GM23338 (cell line): ENCODE measurements at regions not wholly inside any gene's neighbourhood (a gene's known extent, or its start where the extent isn't known, plus 50 kb on each side); places are given as distances from the start of the nearest gene placed in this dataset.
"Not testable (repeated sequence)": the region's sequence is repeated elsewhere in the genome, so short reads cannot be mapped to it uniquely, and the experiment has no call there.

Source experiments
- ATAC-seq: fragments of 200-7000 bp; cut with Tn5 transposase; 3 replicates; pipeline ENCODE4 v1.9.1; 2020
- DNase-seq: peaks from one replicate; pipeline ENCODE4 v3.0.0-alpha.2; 2015; ENCODE audit warnings: low spot score
- H2AFZ ChIP-seq: fragments of 200-600 bp; sonication (generic); 2 replicates; pipeline ENCODE4 v1.8.0; 2016; ENCODE audit warnings: antibody characterized with exemption, mild to moderate bottlenecking, moderate library complexity
- H3F3A ChIP-seq: fragments of 200-600 bp; sonication (generic); replicated peaks from 2 replicates; pipeline ENCODE4 v1.8.0; 2017; ENCODE audit warnings: antibody characterized with exemption, mixed run types, low read depth
- H3K27ac ChIP-seq: fragments of 200-600 bp; sonication (generic); 2 replicates; pipeline ENCODE4 v1.6.1; 2016; ENCODE audit warnings: low read depth
- H3K27me3 ChIP-seq: fragments of 200-600 bp; sonication (generic); 2 replicates; pipeline ENCODE4 v1.8.0; 2016; ENCODE audit warnings: mild to moderate bottlenecking, mixed run types, moderate library complexity; ENCODE audit not compliant: insufficient read depth
- H3K36me3 ChIP-seq: fragments of 200-600 bp; sonication (generic); 2 replicates; pipeline ENCODE4 v1.8.0; 2016; ENCODE audit warnings: mild to moderate bottlenecking; ENCODE audit not compliant: insufficient read depth
- H3K4me1 ChIP-seq: fragments of 200-600 bp; sonication (generic); 2 replicates; pipeline ENCODE4 v1.8.0; 2016; ENCODE audit warnings: mild to moderate bottlenecking, moderate library complexity; ENCODE audit not compliant: insufficient read depth
- H3K4me2 ChIP-seq: fragments of 200-600 bp; sonication (generic); 2 replicates; pipeline ENCODE4 v1.7.1; 2017; ENCODE audit warnings: mixed run types
- H3K4me3 ChIP-seq: fragments of 200-600 bp; sonication (generic); 2 replicates; pipeline ENCODE4 v1.6.1; 2016; ENCODE audit warnings: mixed run types
- H3K79me2 ChIP-seq: fragments of 200-600 bp; sonication (generic); replicated peaks from 2 replicates; pipeline ENCODE4 v1.8.0; 2017; ENCODE audit warnings: mild to moderate bottlenecking; ENCODE audit not compliant: insufficient read depth
- H3K9me2 ChIP-seq: fragments of 200-600 bp; sonication (generic); 2 replicates; pipeline ENCODE4 v1.8.0; 2017; ENCODE audit not compliant: insufficient read depth
- H4K20me1 ChIP-seq: fragments of 200-600 bp; sonication (generic); replicated peaks from 2 replicates; pipeline ENCODE4 v1.8.0; 2017; ENCODE audit warnings: mild to moderate bottlenecking; ENCODE audit not compliant: insufficient read depth
- H3K27ac Mint-ChIP-seq: 2 replicates; pipeline ENCODE4 v1.8.0; 2020; ENCODE audit warnings: inconsistent platforms, mild to moderate bottlenecking, moderate library complexity, mixed read lengths
- H3K27me3 Mint-ChIP-seq: 3 replicates; pipeline ENCODE4 v1.8.0; 2022; ENCODE audit warnings: low read depth, mild to moderate bottlenecking, moderate library complexity, mixed read lengths, inconsistent platforms; ENCODE audit not compliant: insufficient read depth, poor library complexity
- H3K36me3 Mint-ChIP-seq: 3 replicates; pipeline ENCODE4 v1.8.0; 2021; ENCODE audit warnings: low read depth, mild to moderate bottlenecking, inconsistent platforms, moderate library complexity, mixed read lengths
- H3K4me1 Mint-ChIP-seq: 3 replicates; pipeline ENCODE4 v1.8.0; 2020; ENCODE audit warnings: mild to moderate bottlenecking, inconsistent platforms, mixed read lengths
- H3K4me3 Mint-ChIP-seq: 3 replicates; pipeline ENCODE4 v1.8.0; 2021; ENCODE audit warnings: moderate library complexity, mild to moderate bottlenecking, inconsistent platforms, mixed read lengths
- H3K9me3 Mint-ChIP-seq: 3 replicates; pipeline ENCODE4 v1.8.0; 2020; ENCODE audit warnings: moderate library complexity, mild to moderate bottlenecking, inconsistent platforms, mixed read lengths
- CREB1 ChIP-seq: fragments of 250-450 bp; sonication (Bioruptor Pico); IDR thresholded peaks from 2 replicates; pipeline ENCODE4 v1.5.0; 2020; ENCODE audit warnings: low read depth, mild to moderate bottlenecking, moderate library complexity
- EZH2phosphoT487 ChIP-seq: fragments of 200-600 bp; sonication (generic); IDR thresholded peaks from one replicate; pipeline ENCODE4 v1.8.1; 2018; ENCODE audit warnings: antibody characterized with exemption; ENCODE audit not compliant: unreplicated experiment
- JUNB ChIP-seq: IDR thresholded peaks from one replicate; pipeline ENCODE4 v1.6.1; 2016; ENCODE audit warnings: antibody characterized with exemption; ENCODE audit not compliant: unreplicated experiment
- NANOG ChIP-seq: IDR thresholded peaks from 2 replicates; pipeline ENCODE4 v1.6.1; 2016; ENCODE audit warnings: antibody characterized with exemption, borderline replicate concordance
- POLR2AphosphoS5 ChIP-seq: IDR thresholded peaks from 2 replicates; pipeline ENCODE4 v1.6.1; 2016; ENCODE audit warnings: antibody characterized with exemption, low read depth
- STAT1 ChIP-seq: IDR thresholded peaks from one replicate; pipeline ENCODE4 v1.6.1; 2016; ENCODE audit warnings: antibody characterized with exemption; ENCODE audit not compliant: unreplicated experiment
- ZNF114 ChIP-seq: fragments of 250-450 bp; sonication (Bioruptor Pico); IDR thresholded peaks from 2 replicates; pipeline ENCODE4 v1.5.0; 2020; ENCODE audit warnings: mild to moderate bottlenecking, moderate library complexity
- ZNF331 ChIP-seq: fragments of 250-450 bp; sonication (Bioruptor Pico); IDR thresholded peaks from 2 replicates; pipeline ENCODE4 v1.5.0; 2020; ENCODE audit warnings: low read depth, mild to moderate bottlenecking, moderate library complexity
- TF ChIP-seq, protein P1 (sequence below), 2 experiments: fragments of 200-600 bp in 1 of 2; sonication (generic) in 1 of 2; conservative IDR thresholded peaks; 2 replicates each; pipeline versions ENCODE4 v1.5.1 to v1.6.1; 2016 to 2017; ENCODE audit warnings: antibody characterized with exemption in 2 of 2, low read depth in 2 of 2, mild to moderate bottlenecking in 2 of 2, moderate library complexity in 1 of 2
- TF ChIP-seq, protein P2 (sequence below): IDR thresholded peaks from 2 replicates; pipeline ENCODE4 v1.6.1; 2016; ENCODE audit warnings: antibody characterized with exemption

DNA sequence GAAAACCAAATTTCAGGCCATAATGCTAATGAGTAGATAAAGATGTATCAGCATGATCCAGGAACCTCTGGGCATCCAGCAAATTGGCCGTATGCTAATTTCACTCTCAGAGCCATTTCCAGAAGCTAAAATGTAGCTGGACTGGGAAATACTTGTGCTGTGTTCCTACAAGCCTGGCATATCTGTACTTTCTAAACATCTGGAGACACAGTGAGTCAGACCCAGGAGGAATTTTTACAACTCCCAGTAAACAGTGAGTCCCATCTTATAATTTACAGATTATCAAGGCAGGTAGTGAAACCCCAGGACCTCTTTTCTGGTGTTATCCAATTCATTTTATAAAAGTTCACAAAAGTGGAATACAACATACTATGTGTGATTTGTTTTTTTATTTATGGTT is 683.0 kb upstream of the ADGRB3 start (continued):
- TF ChIP-seq, protein P1, sequence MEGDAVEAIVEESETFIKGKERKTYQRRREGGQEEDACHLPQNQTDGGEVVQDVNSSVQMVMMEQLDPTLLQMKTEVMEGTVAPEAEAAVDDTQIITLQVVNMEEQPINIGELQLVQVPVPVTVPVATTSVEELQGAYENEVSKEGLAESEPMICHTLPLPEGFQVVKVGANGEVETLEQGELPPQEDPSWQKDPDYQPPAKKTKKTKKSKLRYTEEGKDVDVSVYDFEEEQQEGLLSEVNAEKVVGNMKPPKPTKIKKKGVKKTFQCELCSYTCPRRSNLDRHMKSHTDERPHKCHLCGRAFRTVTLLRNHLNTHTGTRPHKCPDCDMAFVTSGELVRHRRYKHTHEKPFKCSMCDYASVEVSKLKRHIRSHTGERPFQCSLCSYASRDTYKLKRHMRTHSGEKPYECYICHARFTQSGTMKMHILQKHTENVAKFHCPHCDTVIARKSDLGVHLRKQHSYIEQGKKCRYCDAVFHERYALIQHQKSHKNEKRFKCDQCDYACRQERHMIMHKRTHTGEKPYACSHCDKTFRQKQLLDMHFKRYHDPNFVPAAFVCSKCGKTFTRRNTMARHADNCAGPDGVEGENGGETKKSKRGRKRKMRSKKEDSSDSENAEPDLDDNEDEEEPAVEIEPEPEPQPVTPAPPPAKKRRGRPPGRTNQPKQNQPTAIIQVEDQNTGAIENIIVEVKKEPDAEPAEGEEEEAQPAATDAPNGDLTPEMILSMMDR (conservative IDR thresholded peaks at IDR 0.05; ENCODE audit: low read depth in 2 of 2) = no peak
- TF ChIP-seq, protein P2, sequence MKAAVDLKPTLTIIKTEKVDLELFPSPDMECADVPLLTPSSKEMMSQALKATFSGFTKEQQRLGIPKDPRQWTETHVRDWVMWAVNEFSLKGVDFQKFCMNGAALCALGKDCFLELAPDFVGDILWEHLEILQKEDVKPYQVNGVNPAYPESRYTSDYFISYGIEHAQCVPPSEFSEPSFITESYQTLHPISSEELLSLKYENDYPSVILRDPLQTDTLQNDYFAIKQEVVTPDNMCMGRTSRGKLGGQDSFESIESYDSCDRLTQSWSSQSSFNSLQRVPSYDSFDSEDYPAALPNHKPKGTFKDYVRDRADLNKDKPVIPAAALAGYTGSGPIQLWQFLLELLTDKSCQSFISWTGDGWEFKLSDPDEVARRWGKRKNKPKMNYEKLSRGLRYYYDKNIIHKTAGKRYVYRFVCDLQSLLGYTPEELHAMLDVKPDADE = no peak
- TF ChIP-seq ZNF331 (CRISPR knock-in tag) = no peak
- no peak for TF ChIP-seq NANOG
- no peak for TF ChIP-seq POLR2AphosphoS5
- TF ChIP-seq EZH2phosphoT487 = no peak
- TF ChIP-seq JUNB = no peak
- TF ChIP-seq ZNF114 (CRISPR knock-in tag) = no peak

DNA sequence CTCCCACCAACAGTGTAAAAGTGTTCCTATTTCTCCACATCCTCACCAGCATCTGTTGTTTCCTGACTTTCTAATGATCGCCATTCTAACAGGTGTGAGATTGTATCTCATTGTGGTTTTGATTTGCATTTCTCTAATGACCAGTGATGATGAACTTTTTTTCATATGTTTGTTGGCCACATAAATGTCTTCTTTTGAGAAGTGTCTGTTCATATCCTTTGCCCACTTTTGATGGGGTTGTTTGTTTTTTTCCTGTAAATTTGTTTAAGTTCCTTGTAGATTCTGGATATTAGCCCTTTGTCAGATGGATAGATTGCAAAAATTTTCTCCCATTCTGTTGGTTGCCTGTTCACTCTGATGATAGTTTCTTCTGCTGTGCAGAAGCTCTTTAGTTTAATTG is 687.3 kb upstream of the ADGRB3 start:
- H3K79me2 ChIP-seq, H3K36me3 ChIP-seq, H3K4me3 ChIP-seq, H3K27me3 ChIP-seq, H3K27me3 Mint-ChIP-seq, H3K4me1 ChIP-seq, H3K4me1 Mint-ChIP-seq, H2AFZ ChIP-seq, H3K4me3 Mint-ChIP-seq, H3K27ac ChIP-seq, H3K27ac Mint-ChIP-seq, DNase-seq, H3F3A ChIP-seq, H3K9me2 ChIP-seq, ATAC-seq, H3K4me2 ChIP-seq, H4K20me1 ChIP-seq: not testable (repeated sequence)
- Mint-ChIP-seq H3K9me3 (peaks cover 19% of the 10 kb centered on the region; the same call in 2 of the 3 replicates), H3K36me3 (peaks cover 14% of the 10 kb centered on the region; the same call in 2 of the 3 replicates)

DNA sequence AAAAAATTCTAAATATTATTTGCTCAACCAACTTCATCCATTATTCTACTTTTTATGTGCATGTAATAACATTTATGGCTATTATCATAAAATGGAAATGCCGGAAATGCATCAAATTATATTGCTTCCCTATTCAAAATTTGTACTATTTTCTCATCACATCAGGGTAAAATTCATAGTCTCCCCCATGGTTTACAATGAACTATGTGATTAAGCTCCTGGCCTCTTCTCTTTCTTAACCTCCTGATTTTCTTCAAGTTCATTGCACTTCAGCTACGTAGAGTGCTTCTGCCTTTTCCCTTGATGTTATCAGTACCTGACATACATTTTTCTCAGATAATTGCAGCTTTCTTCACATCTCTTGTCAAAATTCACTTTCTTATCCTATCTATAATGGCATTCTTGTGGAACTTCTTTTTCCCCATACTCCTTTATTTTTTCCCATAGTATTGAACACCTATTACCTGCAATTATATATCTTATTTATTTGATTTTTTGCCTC is 699.1 kb upstream of the ADGRB3 start:
- ATAC-seq (no peak), DNase-seq (no peak)
- Mint-ChIP-seq H3K27me3 (no peaks in the 10 kb centered on the region), H3K36me3 (peaks cover 16% of the 10 kb centered on the region; the same call in 2 of the 3 replicates), H3K4me1 (no peaks in the 10 kb centered on the region), H3K4me3 (no peak overlapping the region), H3K27ac (no peak overlapping the region), H3K9me3 (peaks cover 14% of the 10 kb centered on the region; the same call in 2 of the 3 replicates)
- Histone ChIP-seq H3F3A (no peaks in the 10 kb centered on the region), H3K4me2 (no peak overlapping the region), H2AFZ (no peak overlapping the region), H3K4me3 (no peak overlapping the region), H3K27me3 (no peaks in the 10 kb centered on the region), H3K9me2 (no peaks in the 10 kb centered on the region), H4K20me1 (no peaks in the 10 kb centered on the region), H3K36me3 (no peaks in the 10 kb centered on the region), H3K27ac (no peak overlapping the region), H3K79me2 (no peaks in the 10 kb centered on the region), H3K4me1 (no peaks in the 10 kb centered on the region)
- TF ChIP-seq CREB1 (CRISPR knock-in tag) = no peak
- no peak for TF ChIP-seq ZNF114 (CRISPR knock-in tag)
- TF ChIP-seq NANOG = no peak
- TF ChIP-seq, protein P1 (conservative IDR thresholded peaks at IDR 0.05; ENCODE audit: low read depth in 2 of 2) = no peak
- no peak for TF ChIP-seq STAT1
- TF ChIP-seq, protein P2 = no peak
